ENCODE measurements at regions not wholly inside any gene's neighbourhood (a gene's known extent, or its start where the extent isn't known, plus 50 kb on each side); places are given as distances from the start of the nearest gene placed in this dataset.
"Not testable (repeated sequence)": the region's sequence is repeated elsewhere in the genome, so short reads cannot be mapped to it uniquely, and the experiment has no call there.

DNA sequence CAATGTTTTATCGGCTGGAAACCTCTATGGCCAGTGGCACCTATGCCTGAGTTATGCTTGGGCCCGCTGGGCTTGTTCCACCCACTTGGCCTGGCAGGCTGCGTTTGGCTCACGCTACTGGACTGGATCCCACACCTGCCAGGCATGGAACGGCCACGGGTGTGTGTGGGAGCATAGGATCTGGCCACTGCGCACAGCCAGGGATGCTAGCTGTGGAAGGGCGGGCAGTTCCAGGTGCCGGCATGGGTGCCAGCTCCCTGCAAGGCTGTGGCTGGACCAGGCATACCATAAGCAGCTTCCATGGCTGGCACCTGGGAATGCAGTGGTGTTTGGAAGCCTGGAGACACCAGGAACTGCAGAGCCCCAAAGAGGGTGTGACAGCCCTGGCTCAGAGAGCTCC lies 1063.9 kb upstream of the ACO1 start:
- peaks cover 19% of the 10 kb centered on the region for H3K4me1 Mint-ChIP-seq
- no peaks in the 10 kb centered on the region for H3K36me3 Mint-ChIP-seq
- no peaks in the 10 kb centered on the region for H3K27me3 Mint-ChIP-seq
- no peak overlapping the region for H3K4me3 Mint-ChIP-seq
- DNase-seq, result no peak
- H3K9me3 Mint-ChIP-seq, result no peaks in the 10 kb centered on the region
- H3K27ac Mint-ChIP-seq, result no peak overlapping the region
- CTCF ChIA-PET, result interaction anchor here (0.9 kb wide), 1 partner anchor 17 kb away, joined by 3 read pairs; no protein-coding TSS in a partner anchor

DNA sequence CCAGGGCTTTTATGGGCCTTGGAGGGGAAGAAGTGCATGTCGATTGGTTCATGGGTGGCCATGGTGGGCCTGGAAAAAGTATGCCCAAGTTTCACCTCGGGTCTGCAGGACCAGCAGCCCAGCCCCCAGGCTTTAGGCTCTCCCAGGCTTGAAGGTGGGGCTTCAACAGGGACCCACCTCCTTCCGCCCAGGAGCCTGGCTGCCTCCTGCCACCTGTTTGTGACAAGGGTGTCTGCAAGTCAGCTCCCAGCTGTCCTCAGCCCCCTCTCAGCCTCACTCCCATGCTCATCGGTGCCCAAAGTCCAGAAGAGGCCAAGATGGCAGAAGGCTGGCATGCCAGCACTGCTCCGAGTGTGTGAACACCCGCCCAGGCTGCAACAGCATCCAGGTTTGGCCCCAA lies 1063.2 kb upstream of the ACO1 start:
- CTCF ChIA-PET, result no interaction called here
- H3K9me3 Mint-ChIP-seq, result no peaks in the 10 kb centered on the region
- peaks cover 19% of the 10 kb centered on the region for H3K4me1 Mint-ChIP-seq
- H3K36me3 Mint-ChIP-seq, result peaks cover under 1% of the 10 kb centered on the region
- H3K4me3 Mint-ChIP-seq, result no peak overlapping the region
- no peak overlapping the region for H3K27ac Mint-ChIP-seq
- H3K27me3 Mint-ChIP-seq, result no peaks in the 10 kb centered on the region
- no peak for DNase-seq

DNA sequence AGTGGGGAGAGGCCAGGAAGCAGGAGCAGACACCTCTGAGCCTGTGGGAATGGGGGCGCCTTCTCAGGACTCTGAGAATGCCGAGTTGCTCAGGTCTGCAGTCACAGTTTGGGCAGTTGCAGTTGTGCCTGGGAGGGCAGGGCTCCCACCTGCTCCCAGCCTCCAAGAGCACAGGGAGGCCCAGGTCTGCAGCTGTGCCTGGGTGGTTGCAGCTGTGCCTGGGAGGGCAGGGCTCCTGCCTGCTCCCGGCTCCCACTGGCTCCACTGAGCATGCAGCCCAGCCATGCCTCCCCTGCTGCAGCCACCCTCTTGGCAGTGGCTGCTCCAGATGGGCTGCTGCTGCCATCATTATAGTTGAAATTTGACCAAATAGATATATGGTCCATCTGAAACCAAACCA lies 1062.8 kb upstream of the ACO1 start:
- H3K27ac Mint-ChIP-seq, result no peak overlapping the region
- peaks cover 3% of the 10 kb centered on the region for H3K36me3 Mint-ChIP-seq
- no peaks in the 10 kb centered on the region for H3K27me3 Mint-ChIP-seq
- H3K9me3 Mint-ChIP-seq, result no peaks in the 10 kb centered on the region
- peaks cover 23% of the 10 kb centered on the region for H3K4me1 Mint-ChIP-seq
- DNase-seq, result no peak
- CTCF ChIA-PET, result no interaction called here
- H3K4me3 Mint-ChIP-seq, result no peak overlapping the region

DNA sequence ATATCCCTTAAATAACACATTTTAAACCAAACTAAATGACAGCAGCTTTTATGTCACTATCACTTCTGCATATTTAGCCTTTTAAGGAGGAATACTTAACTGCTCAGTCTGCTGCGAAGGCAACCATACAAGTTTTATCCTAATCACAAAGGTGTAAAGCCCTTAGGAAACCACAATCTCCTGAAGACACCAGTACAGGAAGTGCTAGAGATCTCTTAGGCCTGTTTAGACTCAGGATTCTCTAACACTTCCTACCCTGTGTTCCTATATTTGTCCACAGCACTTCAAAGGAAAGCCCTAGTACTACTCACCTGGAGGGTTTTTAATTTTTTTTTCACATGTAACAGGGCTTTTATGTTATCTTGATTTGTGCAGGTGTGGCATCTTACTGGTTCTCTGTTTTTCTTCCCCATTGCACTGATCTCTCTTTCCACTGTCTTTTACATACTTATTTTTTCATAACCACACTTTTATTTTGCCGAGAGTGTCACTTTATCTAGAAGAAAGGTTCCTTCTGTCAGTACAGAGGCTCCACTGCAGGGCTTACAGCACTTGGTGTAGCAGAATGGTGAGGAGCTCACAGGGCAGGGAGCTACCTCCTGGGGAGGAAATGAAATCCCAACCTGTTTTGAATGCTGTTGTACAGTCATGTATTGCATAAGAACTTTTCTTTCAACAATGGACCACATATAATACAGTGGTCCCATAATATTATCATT lies 1060.6 kb upstream of the ACO1 start:
- CTCF ChIA-PET, result interaction anchor here (0.7 kb wide), 1 partner anchor 19 kb away, joined by 3 read pairs; no protein-coding TSS in a partner anchor
- peaks cover 24% of the 10 kb centered on the region for H3K4me1 Mint-ChIP-seq
- peaks cover 3% of the 10 kb centered on the region for H3K36me3 Mint-ChIP-seq
- H3K27me3 Mint-ChIP-seq, result no peaks in the 10 kb centered on the region
- peaks cover 8% of the 10 kb centered on the region for H3K9me3 Mint-ChIP-seq
- no peak for DNase-seq
- peak overlapping the region; percentile 86 for H3K27ac Mint-ChIP-seq
- H3K4me3 Mint-ChIP-seq, result no peak overlapping the region

DNA sequence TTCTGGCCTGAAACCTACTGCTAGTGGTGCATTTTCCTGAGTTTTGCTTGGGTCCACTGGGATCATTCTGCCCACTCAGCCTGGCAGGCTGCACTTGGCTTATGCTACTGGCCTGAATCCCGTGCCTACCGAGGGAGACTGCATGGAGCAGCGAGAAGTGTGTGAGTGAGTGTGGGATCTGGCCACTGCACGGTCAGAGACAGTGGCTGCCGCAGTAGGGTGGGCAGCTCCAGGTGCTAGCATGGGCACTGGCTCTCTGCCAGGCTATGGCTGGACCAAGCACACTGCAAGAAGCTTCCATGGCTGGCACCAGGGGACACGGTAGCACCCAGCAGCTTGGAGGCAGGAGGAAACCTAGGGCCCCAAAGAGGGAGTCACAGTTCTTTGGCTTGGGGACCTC lies 1058.7 kb upstream of the ACO1 start:
- peaks cover 8% of the 10 kb centered on the region for H3K9me3 Mint-ChIP-seq
- H3K36me3 Mint-ChIP-seq, result peaks cover 3% of the 10 kb centered on the region
- no peaks in the 10 kb centered on the region for H3K27me3 Mint-ChIP-seq
- no peak overlapping the region for H3K27ac Mint-ChIP-seq
- CTCF ChIA-PET, result no interaction called here
- H3K4me3 Mint-ChIP-seq, result no peak overlapping the region
- peaks cover 24% of the 10 kb centered on the region for H3K4me1 Mint-ChIP-seq
- DNase-seq, result no peak

DNA sequence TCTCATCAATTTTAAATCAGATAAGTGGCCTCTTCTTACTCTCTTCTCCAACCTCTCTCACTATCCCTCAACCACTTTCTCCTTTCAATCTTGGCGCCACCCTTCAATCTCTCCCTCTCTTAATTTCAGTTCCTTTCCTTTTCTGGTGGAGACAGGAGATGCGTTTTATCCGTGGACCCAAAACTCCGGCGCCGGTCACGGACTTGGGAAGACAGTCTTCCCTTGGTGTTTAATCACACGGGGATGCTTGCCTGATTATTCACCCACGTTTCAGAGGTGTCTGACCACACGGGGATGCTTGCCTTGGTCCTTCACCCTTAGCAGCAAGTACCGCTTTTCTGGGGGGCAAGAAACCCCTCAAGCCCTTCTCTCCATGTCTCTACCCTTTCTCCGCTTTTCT lies 1057.6 kb upstream of the ACO1 start:
- H3K9me3 Mint-ChIP-seq, CTCF ChIA-PET, DNase-seq, H3K27ac Mint-ChIP-seq, H3K4me3 Mint-ChIP-seq, H3K27me3 Mint-ChIP-seq, H3K36me3 Mint-ChIP-seq: not testable (repeated sequence)
- H3K4me1 Mint-ChIP-seq, result peaks cover 24% of the 10 kb centered on the region

DNA sequence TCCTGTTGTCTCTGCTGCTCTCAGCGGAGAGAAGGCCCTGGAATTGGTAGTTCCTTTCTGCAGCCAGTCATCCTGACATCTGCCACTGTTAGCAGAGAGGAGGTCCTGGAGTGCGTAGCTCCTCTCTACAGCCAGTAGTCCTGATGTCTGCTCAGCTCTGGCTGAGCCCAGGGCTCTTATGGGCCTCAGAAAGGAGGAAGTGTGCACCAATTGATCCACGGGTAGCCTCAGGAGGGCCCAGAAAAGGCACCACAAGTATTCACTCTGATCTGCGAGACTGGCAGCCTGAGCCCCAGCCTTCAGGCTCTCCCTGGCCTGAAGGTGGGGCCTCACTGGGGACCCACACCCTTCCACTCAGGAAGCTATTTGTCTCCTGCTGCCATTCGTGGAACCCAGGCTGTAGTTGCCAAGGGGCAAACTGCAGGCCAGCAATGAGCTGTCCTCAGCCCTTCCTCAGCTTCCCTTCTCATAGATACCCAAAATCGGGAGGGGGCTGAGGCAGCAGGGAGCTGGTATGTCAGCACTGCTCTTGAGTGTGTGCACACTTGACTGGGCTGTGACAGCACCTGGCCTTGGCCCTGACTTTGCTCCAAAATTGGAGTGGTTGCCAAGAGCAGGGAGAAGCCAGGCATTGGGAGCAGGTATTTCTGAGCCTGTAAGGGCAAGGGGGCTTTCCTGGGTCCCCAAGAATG lies 1049.5 kb upstream of the ACO1 start:
- Mint-ChIP-seq H3K27ac (peak overlapping the region; percentile 49), H3K4me1 (peaks cover 23% of the 10 kb centered on the region), H3K36me3 (no peaks in the 10 kb centered on the region), H3K4me3 (no peak overlapping the region), H3K9me3 (no peaks in the 10 kb centered on the region), H3K27me3 (no peaks in the 10 kb centered on the region)
- CTCF ChIA-PET, result no interaction called here
- no peak for DNase-seq

DNA sequence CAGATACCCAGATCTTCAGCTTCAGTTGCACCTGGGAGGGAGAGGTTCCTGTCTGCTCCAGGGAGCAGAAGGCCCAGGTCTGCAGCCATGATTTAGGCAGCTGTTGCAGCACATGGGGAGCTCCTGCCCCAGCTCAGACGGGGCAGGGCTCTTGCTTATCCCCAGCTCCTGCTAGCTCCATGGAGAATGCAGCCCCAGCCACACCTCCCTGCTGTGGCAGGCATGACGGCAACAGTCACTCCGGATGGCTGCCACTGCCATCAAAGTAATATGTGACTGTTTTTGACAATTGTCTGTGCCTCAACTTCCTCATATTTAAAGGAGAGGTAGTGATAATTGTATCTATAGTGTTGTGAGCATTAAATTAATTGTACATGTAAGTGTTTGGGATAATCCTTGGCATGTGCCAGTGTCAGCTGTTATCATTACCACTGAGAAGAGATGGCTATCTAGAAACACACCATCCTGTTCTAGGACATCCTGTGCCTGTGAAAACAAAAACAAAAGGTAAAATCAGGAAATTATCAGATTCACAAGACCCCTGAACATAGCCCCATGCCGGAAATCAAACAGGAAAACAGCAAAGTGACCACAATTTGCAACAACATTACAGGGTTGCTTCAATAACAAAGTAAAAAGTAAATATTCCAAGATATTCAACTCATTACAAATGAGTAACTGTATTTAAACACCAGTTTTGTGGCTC lies 1048.8 kb upstream of the ACO1 start:
- H3K27ac Mint-ChIP-seq, result peak overlapping the region; percentile 64
- CTCF ChIA-PET, result no interaction called here
- no peaks in the 10 kb centered on the region for H3K27me3 Mint-ChIP-seq
- no peak overlapping the region for H3K4me3 Mint-ChIP-seq
- H3K36me3 Mint-ChIP-seq, result no peaks in the 10 kb centered on the region
- H3K9me3 Mint-ChIP-seq, result no peaks in the 10 kb centered on the region
- peaks cover 23% of the 10 kb centered on the region for H3K4me1 Mint-ChIP-seq
- DNase-seq, result no peak

DNA sequence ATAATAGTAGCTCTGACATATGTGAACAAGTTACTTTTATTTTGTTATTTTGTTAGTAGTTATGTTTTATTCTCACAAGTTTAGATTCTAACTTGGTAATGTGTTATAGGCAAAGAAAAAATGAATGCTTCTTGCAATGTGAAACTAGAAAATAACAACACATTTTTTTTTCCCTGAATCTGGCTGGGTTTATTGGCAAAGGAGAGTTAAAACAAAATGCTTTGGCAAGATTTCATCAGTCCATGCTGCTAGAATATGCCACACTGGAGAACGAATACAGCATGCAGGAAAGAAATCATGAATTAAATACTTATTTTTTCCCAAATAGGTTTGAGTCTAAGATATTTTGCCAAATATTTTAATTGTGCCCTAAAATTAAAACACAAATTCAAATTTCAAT lies 1048.1 kb upstream of the ACO1 start:
- Mint-ChIP-seq H3K27ac (no peak overlapping the region), H3K27me3 (no peaks in the 10 kb centered on the region), H3K9me3 (no peaks in the 10 kb centered on the region), H3K4me3 (no peak overlapping the region), H3K4me1 (peaks cover 23% of the 10 kb centered on the region), H3K36me3 (no peaks in the 10 kb centered on the region)
- CTCF ChIA-PET, result no interaction called here
- no peak for DNase-seq

DNA sequence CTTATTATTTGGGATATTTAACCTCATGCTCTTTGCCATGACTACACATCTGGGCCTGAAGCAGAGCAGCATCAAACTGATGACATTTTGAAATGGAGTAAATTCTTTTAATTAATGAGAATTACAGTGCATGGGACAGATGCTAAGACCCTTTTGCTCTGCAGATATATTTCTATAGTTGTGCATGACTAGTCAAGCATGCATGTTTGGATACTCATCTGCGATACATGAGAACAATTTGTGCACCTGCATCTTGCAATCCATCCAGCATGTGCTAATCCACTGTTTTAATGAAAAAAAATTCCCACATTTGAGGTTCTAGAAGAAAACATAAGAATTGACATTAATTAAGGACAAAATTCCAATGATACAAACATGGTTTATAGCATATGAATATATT lies 1047.6 kb upstream of the ACO1 start:
- CTCF ChIA-PET, result no interaction called here
- no peak overlapping the region for H3K4me3 Mint-ChIP-seq
- no peak overlapping the region for H3K27ac Mint-ChIP-seq
- no peaks in the 10 kb centered on the region for H3K27me3 Mint-ChIP-seq
- no peak for DNase-seq
- no peaks in the 10 kb centered on the region for H3K36me3 Mint-ChIP-seq
- H3K9me3 Mint-ChIP-seq, result no peaks in the 10 kb centered on the region
- H3K4me1 Mint-ChIP-seq, result peaks cover 23% of the 10 kb centered on the region

DNA sequence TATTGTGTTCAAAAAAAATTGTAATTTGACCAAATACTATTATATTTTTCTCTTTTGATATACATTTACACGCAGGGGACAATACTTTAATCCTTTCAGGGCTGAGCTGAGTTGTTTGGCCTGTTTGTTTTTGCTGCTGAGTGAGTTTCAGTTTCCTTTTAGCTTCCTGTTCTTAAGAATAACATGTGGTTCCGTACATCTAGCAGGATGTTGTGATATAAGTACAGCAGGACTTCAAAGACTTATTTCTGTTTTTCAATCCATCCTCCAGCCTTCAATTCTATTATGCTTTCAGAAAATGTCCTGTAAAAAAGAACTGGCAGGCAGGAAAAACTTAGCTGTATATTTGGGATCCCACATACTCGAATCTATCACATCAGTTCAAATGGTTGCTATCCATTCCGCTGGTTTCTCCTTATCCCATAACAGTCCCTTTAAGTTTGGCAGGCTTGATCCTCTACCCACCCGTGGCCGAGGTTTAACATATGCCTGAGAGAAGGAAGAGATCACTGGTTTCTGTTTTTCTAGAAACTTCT lies 1037.3 kb upstream of the ACO1 start:
- peak overlapping the region; percentile 12 for H3K4me3 Mint-ChIP-seq
- H3K9me3 Mint-ChIP-seq, result peaks cover 3% of the 10 kb centered on the region
- no peaks in the 10 kb centered on the region for H3K27me3 Mint-ChIP-seq
- peaks cover 21% of the 10 kb centered on the region for H3K36me3 Mint-ChIP-seq
- peak; percentile 40 for DNase-seq
- CTCF ChIA-PET, result interaction anchor here (1.3 kb wide), 1 partner anchor 44 kb away, joined by 5 read pairs; no protein-coding TSS in a partner anchor
- H3K4me1 Mint-ChIP-seq, result peaks cover 51% of the 10 kb centered on the region
- H3K27ac Mint-ChIP-seq, result peak overlapping the region; percentile 99

DNA sequence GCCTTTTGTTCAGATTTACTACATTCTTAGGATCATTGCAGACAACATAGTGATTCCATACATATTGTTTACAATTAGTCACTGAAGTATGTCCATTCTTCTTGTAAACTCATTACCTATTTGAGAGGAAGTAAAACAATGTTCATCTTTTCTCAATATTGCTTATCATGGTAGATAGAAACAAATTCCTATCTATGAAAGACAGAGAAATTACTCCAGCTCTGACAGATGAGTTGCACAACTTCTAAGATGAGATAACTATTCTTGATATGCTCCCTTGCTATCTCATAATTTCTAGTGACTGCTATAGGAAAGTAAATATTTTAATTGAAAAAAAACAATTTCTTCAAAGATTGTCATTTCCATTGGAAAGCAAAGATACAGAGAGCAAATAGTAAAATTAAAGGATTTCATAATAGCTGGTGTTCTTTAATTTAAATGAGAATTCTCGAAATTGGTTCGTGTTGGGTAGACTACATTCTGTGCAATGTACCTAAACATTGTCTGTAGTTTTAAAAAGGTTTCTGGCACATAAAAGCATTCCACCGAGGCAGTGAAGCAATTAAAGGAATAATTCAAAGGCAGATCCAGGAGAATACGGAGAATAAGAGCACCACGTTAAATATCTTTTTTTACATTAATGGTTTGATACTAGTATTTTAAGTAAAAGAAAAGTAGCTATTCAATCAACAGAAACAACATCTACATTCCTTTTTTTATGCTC lies 1029.1 kb upstream of the ACO1 start:
- no peak for DNase-seq
- Mint-ChIP-seq H3K4me3 (no peak overlapping the region), H3K9me3 (peaks cover 5% of the 10 kb centered on the region), H3K27ac (no peak overlapping the region), H3K27me3 (no peaks in the 10 kb centered on the region), H3K36me3 (no peaks in the 10 kb centered on the region), H3K4me1 (no peaks in the 10 kb centered on the region)
- CTCF ChIA-PET, result no interaction called here

DNA sequence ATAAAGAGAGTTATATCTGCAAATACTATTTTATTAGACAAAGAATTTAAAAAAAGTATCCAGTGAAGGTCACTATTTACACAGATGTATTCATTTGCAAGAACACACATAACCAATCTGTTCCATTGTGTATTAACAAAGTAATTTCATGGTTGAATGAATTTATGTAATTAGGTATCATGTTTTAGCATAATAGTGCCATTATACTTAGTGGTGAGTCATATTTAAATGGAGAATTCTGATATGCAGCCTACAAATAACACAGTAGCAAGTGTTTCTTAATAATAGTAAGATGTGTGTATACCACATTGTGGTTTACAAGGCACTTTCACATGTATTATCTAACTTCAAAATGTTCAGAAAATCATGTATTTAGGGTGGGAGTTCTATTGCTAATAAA lies 1028.5 kb upstream of the ACO1 start:
- Mint-ChIP-seq H3K27me3 (no peaks in the 10 kb centered on the region), H3K9me3 (peaks cover 5% of the 10 kb centered on the region), H3K36me3 (no peaks in the 10 kb centered on the region), H3K4me3 (no peak overlapping the region), H3K27ac (no peak overlapping the region), H3K4me1 (no peaks in the 10 kb centered on the region)
- CTCF ChIA-PET, result no interaction called here
- no peak for DNase-seq

DNA sequence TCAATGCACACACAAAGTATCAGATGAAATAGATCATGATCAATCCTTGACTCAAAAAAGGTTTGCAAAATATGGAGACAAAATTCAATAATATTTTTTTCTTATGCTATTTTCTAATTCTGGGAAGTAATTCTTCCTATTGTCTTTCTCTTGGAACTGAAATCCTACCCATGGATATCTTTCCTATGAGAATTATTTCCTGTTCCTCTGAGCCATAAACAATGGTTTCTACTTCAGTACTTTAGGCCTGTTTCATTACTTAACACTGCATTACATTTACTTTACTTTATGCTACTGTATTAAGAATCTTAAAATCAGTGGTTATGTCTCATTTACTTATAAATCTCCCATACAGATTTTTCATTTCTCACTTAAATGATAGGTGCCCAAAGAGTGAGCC lies 1025.4 kb upstream of the ACO1 start:
- no peaks in the 10 kb centered on the region for H3K4me1 Mint-ChIP-seq
- H3K9me3 Mint-ChIP-seq, result peaks cover 5% of the 10 kb centered on the region
- no peak overlapping the region for H3K4me3 Mint-ChIP-seq
- no peak for DNase-seq
- CTCF ChIA-PET, result no interaction called here
- H3K27ac Mint-ChIP-seq, result no peak overlapping the region
- H3K27me3 Mint-ChIP-seq, result no peaks in the 10 kb centered on the region
- no peaks in the 10 kb centered on the region for H3K36me3 Mint-ChIP-seq

All from activated naive CD4-positive, alpha-beta T cell treated with anti-CD3 and anti-CD28 coated beads, Interleukin-2, amount 10 ng/mL, durations not matched to agents 7 days and 5 days (primary cell).